GM12865 (cell line): ENCODE measurements at regions not wholly inside any gene's neighbourhood (a gene's known extent, or its start where the extent isn't known, plus 50 kb on each side); places are given as distances from the start of the nearest gene placed in this dataset.
"Not testable (repeated sequence)": the region's sequence is repeated elsewhere in the genome, so short reads cannot be mapped to it uniquely, and the experiment has no call there.

Source experiments
- DNase-seq: peaks from one replicate; pipeline ENCODE4 v3.0.0; 2010; ENCODE audit warnings: low read depth
- H3K4me3 ChIP-seq: 2 replicates; pipeline ENCODE4 v1.5.1; 2011; ENCODE audit warnings: mild to moderate bottlenecking, low read depth, low read length, control low read depth
- CTCF ChIP-seq: IDR thresholded peaks from 2 replicates; pipeline ENCODE4 v1.5.1; 2011; ENCODE audit warnings: low read length, control low read depth, low read depth, inconsistent platforms; ENCODE audit not compliant: insufficient read depth; ENCODE audit errors: missing control alignments

DNA sequence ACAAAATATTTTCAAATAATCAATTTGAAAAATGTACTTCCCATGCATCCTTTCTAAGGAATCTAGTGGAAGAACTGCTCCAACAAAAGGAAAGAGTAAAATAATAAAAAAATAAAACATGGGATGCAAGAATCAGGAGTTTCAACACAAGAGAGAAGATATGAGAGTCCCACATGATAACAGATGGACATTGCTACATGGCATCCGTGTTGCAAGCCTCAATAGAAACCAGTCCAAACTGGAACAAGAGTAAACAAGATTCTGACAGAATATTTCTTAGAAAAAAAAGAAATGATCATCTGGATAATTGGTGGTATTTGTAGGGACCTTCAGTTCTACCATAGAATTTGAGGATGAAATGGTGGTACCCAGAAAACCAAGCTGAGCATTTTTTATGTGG, 186.8 kb downstream of the FRK start:
- no peak for DNase-seq
- no peak for TF ChIP-seq CTCF
- no peak overlapping the region for H3K4me3 ChIP-seq

GRCh38 chr6:115870464-115870863, 190.2 kb downstream of the FRK start:
- no peak for TF ChIP-seq CTCF
- H3K4me3 ChIP-seq, result no peak overlapping the region
- DNase-seq, result no peak

DNA sequence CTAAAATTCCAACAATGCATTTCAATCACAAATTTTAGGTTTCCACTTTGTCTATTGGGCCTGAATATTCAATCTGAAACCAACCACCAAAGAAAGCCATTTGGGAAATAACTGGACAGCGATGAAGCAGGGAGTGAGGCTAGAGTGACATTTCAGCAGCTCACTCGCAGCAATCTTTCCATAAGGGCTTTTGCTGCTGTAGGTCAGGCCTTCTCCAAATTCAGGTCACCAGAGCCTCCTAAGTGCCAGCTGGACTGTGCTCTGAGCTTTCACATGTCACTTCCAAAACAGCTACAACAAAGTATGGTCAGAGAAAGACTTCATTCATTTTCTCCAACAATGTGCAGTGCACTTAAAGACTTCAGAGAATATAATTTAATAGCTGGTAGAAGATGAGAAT, 194.8 kb downstream of the FRK start:
- no peak for TF ChIP-seq CTCF
- no peak for DNase-seq
- no peak overlapping the region for H3K4me3 ChIP-seq

DNA sequence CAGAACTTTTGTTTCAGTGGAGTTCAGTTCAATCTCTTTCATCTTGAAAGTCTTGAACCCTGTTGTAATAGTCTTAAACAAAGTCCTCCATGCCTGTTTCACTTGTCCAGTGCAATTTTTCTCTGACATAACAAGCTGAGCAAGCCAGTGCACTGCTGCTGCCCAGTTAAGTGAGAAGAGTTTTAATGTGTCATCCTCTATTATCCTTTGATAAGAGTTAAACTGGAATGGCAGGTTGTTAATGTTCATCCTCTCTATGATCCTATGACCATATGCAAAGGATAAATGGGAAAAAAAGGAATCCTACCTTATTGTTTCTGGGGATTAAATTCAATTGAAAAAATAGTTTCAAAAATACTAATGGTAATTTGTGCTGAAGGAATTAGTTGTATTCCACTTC, 197.5 kb downstream of the FRK start:
- H3K4me3 ChIP-seq, result no peak overlapping the region
- no peak for DNase-seq
- TF ChIP-seq CTCF, result no peak

DNA sequence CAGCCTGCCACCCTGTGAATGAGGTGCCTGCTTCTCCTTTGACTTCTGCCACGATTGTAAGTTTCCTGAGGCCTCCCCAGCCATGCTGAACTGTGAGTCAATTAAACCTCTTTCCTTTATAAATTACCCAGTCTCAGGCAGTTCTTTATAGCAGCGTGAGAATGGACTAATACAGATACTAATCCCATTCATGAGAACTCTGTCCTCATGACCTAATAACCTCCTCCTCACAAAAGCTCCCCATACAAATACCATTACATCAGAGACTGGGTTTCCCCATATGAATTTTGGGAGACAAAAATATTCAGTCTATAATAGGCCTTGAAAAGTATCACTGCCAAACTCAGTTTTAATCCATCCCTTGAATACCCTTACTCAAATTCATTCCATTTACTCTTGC, 199.0 kb downstream of the FRK start:
- not testable (repeated sequence) for H3K4me3 ChIP-seq, DNase-seq

- H3K4me3 ChIP-seq, result not testable (repeated sequence)
Measured at GRCh38 chr6:115859577-115859976, 201.1 kb downstream of the FRK start.

GRCh38 chr6:115854866-115855665, 205.6 kb downstream of the FRK start:
- no peak for TF ChIP-seq CTCF
- no peak for DNase-seq
- no peak overlapping the region for H3K4me3 ChIP-seq

More at GRCh38 chr6:115859577-115859976, 201.1 kb downstream of the FRK start:
- not testable (repeated sequence) for DNase-seq

DNA sequence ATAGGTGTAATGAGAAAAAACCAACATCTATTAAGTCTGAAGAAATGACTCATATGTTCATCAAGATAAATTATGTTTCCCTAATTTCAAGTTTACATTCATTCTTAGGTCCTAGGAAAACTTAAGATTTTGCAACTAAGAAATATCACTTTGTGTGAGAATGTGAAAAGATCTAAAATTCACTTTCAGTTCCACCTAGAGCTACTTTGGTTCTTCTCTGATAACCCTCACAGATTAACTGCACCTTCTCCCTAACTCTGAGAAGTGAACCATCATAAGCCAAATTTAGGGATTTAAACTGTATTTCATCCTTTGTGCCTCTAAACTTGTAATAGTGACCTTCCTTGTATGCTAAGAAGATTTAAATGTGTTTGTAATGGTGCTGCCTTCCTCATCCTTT, 213.0 kb downstream of the FRK start:
- DNase-seq, result no peak
- H3K4me3 ChIP-seq, result no peak overlapping the region
- no peak for TF ChIP-seq CTCF
